ENCODE measurements at regions not wholly inside any gene's neighbourhood (a gene's known extent, or its start where the extent isn't known, plus 50 kb on each side); places are given as distances from the start of the nearest gene placed in this dataset.

DNA sequence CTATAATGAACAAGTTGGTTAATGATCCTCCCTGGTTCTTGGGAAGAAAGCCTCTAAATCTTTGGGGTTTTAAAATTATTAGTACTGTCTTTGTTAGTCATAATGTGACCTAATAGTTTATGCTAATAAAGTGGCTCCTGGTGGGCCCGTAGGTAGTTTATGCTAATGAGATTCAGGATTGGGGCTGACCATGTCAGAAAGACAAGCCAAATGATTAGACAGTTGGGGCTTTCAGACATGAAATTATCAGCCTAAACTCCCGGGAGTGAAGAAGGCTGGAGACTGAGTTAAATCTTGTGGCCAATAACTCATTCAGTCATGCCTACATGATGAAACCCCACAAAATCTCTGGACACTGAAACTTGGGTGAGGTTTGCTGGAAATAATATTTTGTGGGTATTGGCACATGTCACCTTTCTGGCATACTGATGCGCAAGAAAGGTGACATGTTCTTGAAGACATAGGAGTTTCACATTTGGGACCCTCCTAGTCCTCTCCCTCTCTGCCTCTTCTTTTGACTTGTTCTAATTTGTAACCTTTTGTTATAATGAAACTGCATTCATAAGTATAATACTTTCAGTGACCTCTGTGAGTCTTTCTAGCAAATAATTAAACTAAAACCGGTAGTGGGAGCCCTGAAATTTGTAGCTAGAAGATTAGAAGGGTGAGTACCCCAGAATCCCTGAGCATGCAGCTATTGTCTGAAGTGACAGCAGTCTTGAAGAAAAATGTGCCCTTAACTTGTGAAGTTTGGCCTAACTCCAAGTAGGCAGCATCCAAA lies 196.8 kb upstream of the FSTL5 start:
- TF ChIP-seq CTCF (IDR thresholded peaks at IDR 0.05), result no peak

- no peak for TF ChIP-seq CTCF (IDR thresholded peaks at IDR 0.05)
These were observed 192.4 kb upstream of the FSTL5 start for GRCh38 chr4:162356181-162356580.

DNA sequence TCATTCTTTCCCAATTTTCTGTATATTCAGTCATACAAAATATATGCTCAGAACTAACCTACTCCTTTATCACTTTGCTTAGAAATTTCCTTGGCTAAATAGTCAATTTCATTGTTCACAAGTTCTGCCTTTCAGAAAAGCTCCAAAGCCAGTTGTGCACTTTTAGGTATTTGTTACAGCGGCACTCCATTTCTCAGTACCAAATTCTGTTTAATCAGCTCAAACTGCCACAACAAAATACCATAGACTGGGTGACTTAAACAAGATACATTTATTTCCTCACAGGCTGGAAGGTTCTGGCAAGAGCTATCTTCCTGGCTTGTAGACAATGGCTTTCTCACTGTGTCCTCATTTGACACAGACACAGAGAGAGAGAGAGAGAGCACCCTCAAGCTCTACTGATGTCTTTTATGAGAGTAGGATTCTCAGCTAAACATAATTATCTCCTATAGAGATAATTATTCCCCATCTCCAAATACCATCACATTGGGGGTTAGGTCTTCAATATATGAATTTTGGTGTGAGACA lies 188.8 kb upstream of the FSTL5 start:
- no peak for TF ChIP-seq CTCF (IDR thresholded peaks at IDR 0.05)

- no peak for TF ChIP-seq CTCF (IDR thresholded peaks at IDR 0.05)
These were observed 186.5 kb upstream of the FSTL5 start for GRCh38 chr4:162350331-162350730.

DNA sequence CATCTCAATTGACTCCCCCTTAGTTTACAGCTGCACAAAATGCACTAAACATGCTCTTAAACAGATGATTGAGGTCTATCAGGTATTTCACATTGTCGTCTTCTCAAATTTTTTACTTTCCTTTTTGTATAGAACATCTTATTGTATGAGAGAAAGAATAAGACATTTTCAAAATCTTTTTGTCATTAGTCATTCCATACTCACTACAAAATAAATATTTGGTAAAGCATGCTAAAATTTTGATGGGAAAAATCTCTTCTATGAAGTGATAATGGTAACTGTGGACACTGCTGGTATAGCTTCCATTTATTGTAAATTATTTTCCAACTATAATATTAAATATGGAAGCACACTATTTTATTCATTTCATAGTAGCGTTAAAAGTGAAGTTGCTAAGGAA lies 185.6 kb upstream of the FSTL5 start:
- no peak for TF ChIP-seq CTCF (IDR thresholded peaks at IDR 0.05)

GRCh38 chr4:162347842-162348213 lies 184.0 kb upstream of the FSTL5 start:
- no peak for TF ChIP-seq CTCF (IDR thresholded peaks at IDR 0.05)

DNA sequence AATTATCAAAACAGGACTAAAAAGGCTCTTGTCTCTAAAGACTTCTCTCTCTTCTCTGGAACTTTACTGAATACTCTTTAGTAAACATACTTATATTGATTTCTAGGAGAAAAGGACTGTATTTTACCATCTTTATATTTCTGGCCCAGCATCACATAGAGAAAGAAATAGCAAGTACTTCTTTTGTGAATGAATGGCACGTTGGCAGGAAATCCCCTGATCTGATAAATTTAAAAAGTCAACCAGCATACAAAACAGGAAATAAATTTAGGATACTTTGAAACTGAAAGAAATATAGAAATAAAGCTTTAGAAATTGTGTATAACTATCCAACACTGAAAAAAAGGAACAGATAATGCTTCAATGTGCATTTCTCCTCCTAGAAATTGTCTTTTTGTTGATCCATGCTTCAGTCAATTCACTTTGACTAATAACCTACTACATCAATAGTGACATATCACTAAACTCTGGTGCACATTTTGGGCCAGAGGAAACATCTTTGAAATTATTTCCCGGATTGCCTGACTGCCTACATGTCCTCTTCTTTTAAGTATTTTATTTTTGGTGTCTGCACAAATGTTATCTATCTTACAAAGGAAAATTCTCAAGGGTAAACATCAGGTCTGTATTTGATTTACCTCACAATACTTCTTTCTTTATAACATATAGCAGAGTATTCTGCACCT lies 183.5 kb upstream of the FSTL5 start:
- no peak for TF ChIP-seq CTCF (IDR thresholded peaks at IDR 0.05)

All from LNCAP (cell line).